ENCODE measurements at regions not wholly inside any gene's neighbourhood (a gene's known extent, or its start where the extent isn't known, plus 50 kb on each side); places are given as distances from the start of the nearest gene placed in this dataset.
"Not testable (repeated sequence)": the region's sequence is repeated elsewhere in the genome, so short reads cannot be mapped to it uniquely, and the experiment has no call there.

GRCh38 chr19:29002336-29002735 lies 210.6 kb downstream of the UQCRFS1 start:
- Mint-ChIP-seq H3K27ac (no peak overlapping the region), H3K9me3 (ENCODE audit: low read depth) (peaks cover 3% of the 10 kb centered on the region), H3K36me3 (ENCODE audit: low read depth) (no peaks in the 10 kb centered on the region), H3K4me1 (no peaks in the 10 kb centered on the region), H3K27me3 (no peaks in the 10 kb centered on the region), H3K4me3 (no peak overlapping the region)
- ChIA-PET POLR2A (no interaction called here), CTCF (no interaction called here)
- no peak for ATAC-seq
- no peak for DNase-seq
- intact Hi-C loops (cut with DNase I, micrococcal nuclease): no loop called here

- no peak for DNase-seq
- CTCF ChIA-PET: no interaction called here
- H3K4me3 Mint-ChIP-seq: no peak overlapping the region
- POLR2A ChIA-PET: no interaction called here
- no peaks in the 10 kb centered on the region for H3K4me1 Mint-ChIP-seq
- ATAC-seq: no peak
- intact Hi-C loops (cut with DNase I, micrococcal nuclease): no loop called here
- no peaks in the 10 kb centered on the region for H3K27me3 Mint-ChIP-seq
- no peak overlapping the region for H3K27ac Mint-ChIP-seq
- H3K9me3 Mint-ChIP-seq (ENCODE audit: low read depth): peaks cover 3% of the 10 kb centered on the region
- no peaks in the 10 kb centered on the region for H3K36me3 Mint-ChIP-seq (ENCODE audit: low read depth)
Observed at GRCh38 chr19:29001597-29002245, 211.2 kb downstream of the UQCRFS1 start.

DNA sequence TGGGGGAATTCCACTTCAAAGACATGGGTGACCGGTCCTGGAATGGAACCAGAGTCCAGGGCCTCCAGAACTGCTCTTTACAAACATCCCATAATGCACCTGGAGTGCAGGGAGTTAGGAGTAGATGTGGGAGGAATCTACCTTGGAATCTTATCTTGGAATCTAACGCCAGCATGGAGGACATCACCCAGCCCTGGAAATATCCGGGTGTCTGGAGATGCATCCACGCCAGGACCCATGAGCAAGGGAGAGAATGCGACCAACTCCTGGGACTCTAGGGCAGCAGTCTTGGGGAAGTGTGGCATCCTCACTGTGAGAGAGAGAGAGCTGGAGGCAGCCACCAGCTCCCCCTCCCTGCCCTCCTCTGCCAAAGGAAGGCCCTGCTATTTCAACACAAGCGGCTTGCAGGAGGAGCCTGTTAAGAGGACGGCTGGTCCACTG lies 211.8 kb downstream of the UQCRFS1 start:
- Mint-ChIP-seq H3K27me3 (no peaks in the 10 kb centered on the region), H3K4me1 (no peaks in the 10 kb centered on the region), H3K4me3 (no peak overlapping the region), H3K27ac (no peak overlapping the region), H3K36me3 (ENCODE audit: low read depth) (no peaks in the 10 kb centered on the region), H3K9me3 (ENCODE audit: low read depth) (peaks cover 6% of the 10 kb centered on the region)
- DNase-seq (no peak), ATAC-seq (no peak)
- intact Hi-C loops (cut with DNase I, micrococcal nuclease): no loop called here
- POLR2A ChIA-PET: no interaction called here
- CTCF ChIA-PET: no interaction called here

DNA sequence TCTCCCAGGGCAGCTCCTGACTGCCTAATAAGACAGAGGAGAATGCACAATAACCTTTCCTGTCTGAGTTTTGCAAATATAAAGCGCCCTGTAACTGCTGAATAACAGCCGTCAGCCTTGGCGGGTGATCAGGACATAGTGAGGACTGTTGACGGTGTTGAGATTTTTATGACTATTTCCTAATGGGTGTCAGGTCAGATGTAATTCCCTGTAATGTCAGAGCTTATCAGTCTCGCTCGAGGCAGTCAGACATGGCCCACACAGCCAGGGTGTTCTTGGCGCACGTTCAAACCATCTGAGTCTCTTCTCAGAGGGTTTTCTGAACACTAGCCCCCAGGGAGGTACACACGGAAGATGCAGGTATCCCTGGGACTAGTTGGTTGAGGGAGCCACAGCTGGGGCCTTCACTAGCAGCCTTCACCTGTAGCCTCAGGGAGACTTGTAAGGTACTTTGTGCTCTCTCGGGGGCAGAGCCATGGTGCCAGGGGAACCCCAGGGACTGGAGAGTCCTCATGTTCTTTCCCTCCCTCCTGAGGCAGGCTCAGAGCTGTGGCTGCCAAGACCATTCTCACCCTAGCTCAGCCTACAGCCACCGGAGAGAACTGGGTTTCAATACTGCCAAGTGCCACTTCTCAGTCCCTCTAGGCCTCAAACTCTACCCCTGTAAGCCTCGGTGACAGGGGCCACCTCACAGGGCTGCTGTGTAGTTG lies 213.1 kb downstream of the UQCRFS1 start:
- H3K27me3 Mint-ChIP-seq: no peaks in the 10 kb centered on the region
- CTCF ChIA-PET: interaction anchor here (0.6 to 0.7 kb wide), 2 partner anchors 88 to 348 kb away, joined by 3 read pairs; no protein-coding TSS in a partner anchor
- DNase-seq (no peak), ATAC-seq (no peak)
- peaks cover 9% of the 10 kb centered on the region for H3K9me3 Mint-ChIP-seq (ENCODE audit: low read depth)
- no peaks in the 10 kb centered on the region for H3K36me3 Mint-ChIP-seq (ENCODE audit: low read depth)
- POLR2A ChIA-PET: no interaction called here
- H3K4me1 Mint-ChIP-seq: no peaks in the 10 kb centered on the region
- no peak overlapping the region for H3K27ac Mint-ChIP-seq
- intact Hi-C loops (cut with DNase I, micrococcal nuclease): no loop called here
- H3K4me3 Mint-ChIP-seq: no peak overlapping the region

- ChIA-PET POLR2A (no interaction called here), CTCF (no interaction called here)
- no peaks in the 10 kb centered on the region for H3K4me1 Mint-ChIP-seq
- no peaks in the 10 kb centered on the region for H3K27me3 Mint-ChIP-seq
- H3K4me3 Mint-ChIP-seq: no peak overlapping the region
- no peaks in the 10 kb centered on the region for H3K36me3 Mint-ChIP-seq (ENCODE audit: low read depth)
- no peak overlapping the region for H3K27ac Mint-ChIP-seq
- ATAC-seq (no peak), DNase-seq (no peak)
- peaks cover 11% of the 10 kb centered on the region for H3K9me3 Mint-ChIP-seq (ENCODE audit: low read depth)
- intact Hi-C loops (cut with DNase I, micrococcal nuclease): no loop called here
Observed at GRCh38 chr19:28998974-28999373, 214.0 kb downstream of the UQCRFS1 start.

DNA sequence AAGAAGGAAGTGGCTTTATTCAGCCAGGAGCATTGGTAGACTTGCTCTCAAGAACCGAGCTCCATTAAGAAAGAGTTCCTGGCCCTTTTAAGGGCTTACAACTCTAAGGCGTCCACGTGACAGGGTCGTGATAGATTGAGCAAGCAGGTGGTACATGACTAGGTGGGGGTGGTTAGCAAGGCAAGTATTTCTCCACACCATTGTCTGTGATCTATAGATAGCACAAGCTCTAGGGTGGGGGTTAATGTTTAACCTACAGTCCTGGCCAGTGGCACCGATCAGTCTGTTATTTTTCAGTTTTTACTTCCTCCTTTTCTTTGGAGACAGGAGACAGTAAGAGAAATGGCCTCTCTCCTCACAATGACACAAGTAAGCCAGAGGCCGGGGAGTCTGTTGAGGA lies 215.1 kb downstream of the UQCRFS1 start:
- not testable (repeated sequence) for H3K36me3 Mint-ChIP-seq (ENCODE audit: low read depth)

GRCh38 chr19:28990522-28990921 lies 222.4 kb downstream of the UQCRFS1 start:
- peaks cover 9% of the 10 kb centered on the region for H3K9me3 Mint-ChIP-seq (ENCODE audit: low read depth)
- H3K36me3 Mint-ChIP-seq (ENCODE audit: low read depth): no peaks in the 10 kb centered on the region
- no peak overlapping the region for H3K27ac Mint-ChIP-seq
- no peak for ATAC-seq
- no peak for DNase-seq
- intact Hi-C loops (cut with DNase I, micrococcal nuclease): no loop called here
- ChIA-PET POLR2A (no interaction called here), CTCF (no interaction called here)
- no peaks in the 10 kb centered on the region for H3K4me1 Mint-ChIP-seq
- H3K4me3 Mint-ChIP-seq: no peak overlapping the region
- H3K27me3 Mint-ChIP-seq: no peaks in the 10 kb centered on the region

More for the DNA sequence above, 215.1 kb downstream of the UQCRFS1 start:
- ChIA-PET CTCF (interaction anchor here (0.7 kb wide), 1 partner anchor 332 kb away, joined by 3 read pairs; no protein-coding TSS in a partner anchor), POLR2A (interaction anchor here (0.6 kb wide), 1 partner anchor 388 kb away, joined by 3 read pairs; no protein-coding TSS in a partner anchor)
- H3K4me1 Mint-ChIP-seq; DNase-seq; intact Hi-C loops (cut with DNase I, micrococcal nuclease); H3K4me3 Mint-ChIP-seq; H3K27ac Mint-ChIP-seq; ATAC-seq; H3K27me3 Mint-ChIP-seq: not testable (repeated sequence)
- H3K9me3 Mint-ChIP-seq (ENCODE audit: low read depth): peaks cover 18% of the 10 kb centered on the region

DNA sequence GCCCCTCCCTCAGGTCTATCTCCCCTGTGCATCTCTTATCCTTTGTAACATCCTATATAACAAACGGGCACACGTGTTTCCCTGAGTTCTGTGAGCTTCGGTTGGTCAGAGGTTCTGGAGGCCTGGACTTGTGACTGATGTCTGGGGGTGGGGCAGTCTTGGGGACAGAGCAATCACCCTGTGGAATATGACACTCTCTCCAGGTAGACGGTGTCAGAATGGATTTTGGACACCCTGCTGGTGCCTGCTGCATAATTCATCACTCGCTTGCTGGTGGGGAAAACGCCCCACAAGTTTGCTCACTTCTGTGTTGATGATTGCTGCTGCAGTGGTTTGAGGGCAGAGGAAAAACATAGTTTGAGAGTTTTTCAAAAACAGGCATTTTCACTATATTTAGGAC lies 223.2 kb downstream of the UQCRFS1 start:
- ATAC-seq (no peak), DNase-seq (no peak)
- Mint-ChIP-seq H3K27ac (no peak overlapping the region), H3K4me1 (no peaks in the 10 kb centered on the region), H3K9me3 (ENCODE audit: low read depth) (peaks cover 9% of the 10 kb centered on the region), H3K4me3 (no peak overlapping the region), H3K27me3 (no peaks in the 10 kb centered on the region), H3K36me3 (ENCODE audit: low read depth) (no peaks in the 10 kb centered on the region)
- ChIA-PET POLR2A (no interaction called here), CTCF (no interaction called here)
- intact Hi-C loops (cut with DNase I, micrococcal nuclease): loop anchor here in 1 of 2 experiments (5.0 kb wide), 1 partner anchor 1543 kb away; no protein-coding TSS in a partner anchor

DNA sequence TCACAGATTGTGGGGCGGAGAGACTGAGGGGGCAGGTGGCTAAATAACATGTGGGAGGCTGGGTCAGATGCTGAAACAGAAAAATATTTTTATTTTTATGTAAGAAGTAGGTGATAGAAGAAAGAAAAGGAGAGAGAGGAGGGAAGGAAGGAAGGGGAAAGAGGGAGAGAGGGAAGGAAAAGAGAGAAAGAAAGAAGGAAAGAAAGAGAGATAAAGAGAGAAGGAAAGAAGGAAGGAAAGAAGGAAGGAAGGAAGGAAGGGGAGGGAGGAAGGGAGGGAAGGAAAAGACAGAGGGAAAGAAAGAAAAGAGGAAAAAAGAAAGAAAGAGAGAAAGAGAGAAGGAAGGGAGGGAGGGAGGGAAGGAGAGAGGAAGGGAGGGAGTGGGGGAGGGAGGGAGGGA lies 224.9 kb downstream of the UQCRFS1 start:
- ATAC-seq: no peak
- DNase-seq: no peak
- intact Hi-C loops (cut with DNase I, micrococcal nuclease): loop anchor here in 1 of 2 experiments (5.0 kb wide), 1 partner anchor 1544 kb away; no protein-coding TSS in a partner anchor
- ChIA-PET POLR2A (no interaction called here), CTCF (no interaction called here)
- H3K27me3 Mint-ChIP-seq: no peaks in the 10 kb centered on the region
- H3K27ac Mint-ChIP-seq: no peak overlapping the region
- H3K9me3 Mint-ChIP-seq (ENCODE audit: low read depth): peaks cover 2% of the 10 kb centered on the region
- no peak overlapping the region for H3K4me3 Mint-ChIP-seq
- H3K36me3 Mint-ChIP-seq (ENCODE audit: low read depth): no peaks in the 10 kb centered on the region
- no peaks in the 10 kb centered on the region for H3K4me1 Mint-ChIP-seq

DNA sequence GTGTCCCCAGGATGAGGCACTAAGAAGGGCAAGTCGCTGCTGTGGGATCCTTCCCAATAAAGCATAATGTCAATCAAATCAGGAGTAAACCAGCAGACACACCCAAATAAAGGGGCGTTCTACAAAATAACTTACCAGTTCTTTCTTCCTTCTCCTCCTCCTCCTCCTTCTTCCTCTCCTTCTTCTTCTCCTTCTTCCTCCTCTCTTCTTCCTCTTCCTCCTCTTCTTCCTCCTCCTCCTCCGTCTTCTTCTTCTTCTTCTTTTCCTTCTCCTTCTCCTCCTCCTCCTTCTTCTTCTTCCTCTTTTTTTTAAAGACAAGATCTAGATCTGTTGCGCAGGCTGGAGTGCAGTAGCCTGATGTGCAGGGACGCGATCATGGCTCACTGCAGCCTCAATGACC lies 225.8 kb downstream of the UQCRFS1 start:
- no peak overlapping the region for H3K4me3 Mint-ChIP-seq
- ATAC-seq (no peak), DNase-seq (no peak)
- peaks cover 4% of the 10 kb centered on the region for H3K27me3 Mint-ChIP-seq
- H3K36me3 Mint-ChIP-seq (ENCODE audit: low read depth): no peaks in the 10 kb centered on the region
- H3K4me1 Mint-ChIP-seq: no peaks in the 10 kb centered on the region
- ChIA-PET CTCF (no interaction called here), POLR2A (no interaction called here)
- no peaks in the 10 kb centered on the region for H3K9me3 Mint-ChIP-seq (ENCODE audit: low read depth)
- intact Hi-C loops (cut with DNase I, micrococcal nuclease): loop anchor here in 1 of 2 experiments (5.0 kb wide), 1 partner anchor 1545 kb away; no protein-coding TSS in a partner anchor
- no peak overlapping the region for H3K27ac Mint-ChIP-seq

- no peak for ATAC-seq
- intact Hi-C loops (cut with DNase I, micrococcal nuclease): loop anchor here in 1 of 2 experiments (5.0 kb wide), 1 partner anchor 1547 kb away; no protein-coding TSS in a partner anchor
Observed at GRCh38 chr19:28985201-28985600, 227.8 kb downstream of the UQCRFS1 start.

GRCh38 chr19:28984315-28984714 lies 228.6 kb downstream of the UQCRFS1 start:
- CTCF ChIA-PET: no interaction called here

More at GRCh38 chr19:28985201-28985600, 227.8 kb downstream of the UQCRFS1 start:
- H3K4me3 Mint-ChIP-seq: no peak overlapping the region
- no peaks in the 10 kb centered on the region for H3K4me1 Mint-ChIP-seq
- no peak overlapping the region for H3K27ac Mint-ChIP-seq
- H3K36me3 Mint-ChIP-seq (ENCODE audit: low read depth): no peaks in the 10 kb centered on the region
- ChIA-PET POLR2A (no interaction called here), CTCF (no interaction called here)
- H3K27me3 Mint-ChIP-seq: peaks cover 6% of the 10 kb centered on the region
- no peak for DNase-seq
- no peaks in the 10 kb centered on the region for H3K9me3 Mint-ChIP-seq (ENCODE audit: low read depth)

More at GRCh38 chr19:28984315-28984714, 228.6 kb downstream of the UQCRFS1 start:
- peaks cover 8% of the 10 kb centered on the region for H3K27me3 Mint-ChIP-seq
- intact Hi-C loops (cut with DNase I, micrococcal nuclease): no loop called here
- H3K36me3 Mint-ChIP-seq (ENCODE audit: low read depth): no peaks in the 10 kb centered on the region
- no peaks in the 10 kb centered on the region for H3K4me1 Mint-ChIP-seq
- POLR2A ChIA-PET: no interaction called here
- H3K4me3 Mint-ChIP-seq: no peak overlapping the region
- no peak for DNase-seq
- no peak overlapping the region for H3K27ac Mint-ChIP-seq
- no peak for ATAC-seq
- no peaks in the 10 kb centered on the region for H3K9me3 Mint-ChIP-seq (ENCODE audit: low read depth)
